Loucy (cell line): ENCODE measurements at regions not wholly inside any gene's neighbourhood (a gene's known extent, or its start where the extent isn't known, plus 50 kb on each side); places are given as distances from the start of the nearest gene placed in this dataset.

Experiments
- H2AFZ ChIP-seq: fragments of 200-600 bp; sonication (generic); 2 replicates; pipeline ENCODE4 v1.6.0; 2016; ENCODE audit warnings: antibody characterized with exemption, mild to moderate bottlenecking, low read length, moderate library complexity
- H3F3A ChIP-seq: fragments of 200-600 bp; 2 replicates; pipeline ENCODE4 v1.6.0; 2016; ENCODE audit warnings: antibody characterized with exemption, low read depth, mild to moderate bottlenecking
- H3K27me3 ChIP-seq: fragments of 200-600 bp; sonication (generic); 2 replicates; pipeline ENCODE4 v1.6.1; 2014; ENCODE audit warnings: low read length, mild to moderate bottlenecking; ENCODE audit not compliant: insufficient read depth, poor library complexity, severe bottlenecking
- H3K36me3 ChIP-seq: fragments of 200-600 bp; sonication (generic); 2 replicates; pipeline ENCODE4 v1.6.1; 2016; ENCODE audit warnings: low read length; ENCODE audit not compliant: insufficient read depth
- H3K4me1 ChIP-seq: fragments of 200-600 bp; sonication (generic); 2 replicates; pipeline ENCODE4 v1.5.1; 2014; ENCODE audit warnings: low read length, mild to moderate bottlenecking; ENCODE audit not compliant: insufficient read depth, poor library complexity, severe bottlenecking
- H3K4me2 ChIP-seq: fragments of 200-600 bp; sonication (generic); 2 replicates; pipeline ENCODE4 v1.6.0; 2014; ENCODE audit warnings: antibody characterized with exemption, low read length, low read depth, mild to moderate bottlenecking; ENCODE audit not compliant: poor library complexity, severe bottlenecking
- H3K4me3 ChIP-seq: fragments of 200-600 bp; sonication (generic); 2 replicates; pipeline ENCODE4 v1.5.1; 2014; ENCODE audit warnings: low read length, mild to moderate bottlenecking, mixed read lengths; ENCODE audit not compliant: poor library complexity, severe bottlenecking
- H3K79me2 ChIP-seq: fragments of 200-600 bp; sonication (generic); 2 replicates; pipeline ENCODE4 v1.6.1; 2014; ENCODE audit warnings: low read length; ENCODE audit not compliant: insufficient read depth
- H3K9ac ChIP-seq: fragments of 200-600 bp; sonication (generic); 2 replicates; pipeline ENCODE4 v1.6.0; 2014; ENCODE audit warnings: mild to moderate bottlenecking, low read depth, low read length, moderate library complexity; ENCODE audit not compliant: poor library complexity, severe bottlenecking
- H3K9me2 ChIP-seq: fragments of 200-600 bp; sonication (generic); replicated peaks from 2 replicates; pipeline ENCODE4 v1.6.1; 2016; ENCODE audit warnings: low read depth, low read length, mixed read lengths
- H3K9me3 ChIP-seq: fragments of 200-600 bp; sonication (generic); 2 replicates; pipeline ENCODE4 v1.6.1; 2014; ENCODE audit warnings: mild to moderate bottlenecking, antibody characterized with exemption, low read length, low read depth; ENCODE audit not compliant: insufficient read depth
- H4K20me1 ChIP-seq: fragments of 200-600 bp; sonication (generic); 2 replicates; pipeline ENCODE4 v1.6.0; 2014; ENCODE audit warnings: antibody characterized with exemption, low read length, mild to moderate bottlenecking; ENCODE audit not compliant: insufficient read depth, poor library complexity, severe bottlenecking
- EZH2phosphoT487 ChIP-seq: fragments of 200-600 bp; IDR thresholded peaks from 2 replicates; pipeline ENCODE4 v1.6.1; 2018; ENCODE audit warnings: antibody characterized with exemption, mild to moderate bottlenecking, moderate library complexity, borderline replicate concordance
- TF ChIP-seq, protein P1 (sequence below): fragments of 200-600 bp; sonication (generic); conservative IDR thresholded peaks from 2 replicates; pipeline ENCODE4 v1.5.1; 2014; ENCODE audit warnings: mild to moderate bottlenecking, antibody characterized with exemption, low read length

DNA sequence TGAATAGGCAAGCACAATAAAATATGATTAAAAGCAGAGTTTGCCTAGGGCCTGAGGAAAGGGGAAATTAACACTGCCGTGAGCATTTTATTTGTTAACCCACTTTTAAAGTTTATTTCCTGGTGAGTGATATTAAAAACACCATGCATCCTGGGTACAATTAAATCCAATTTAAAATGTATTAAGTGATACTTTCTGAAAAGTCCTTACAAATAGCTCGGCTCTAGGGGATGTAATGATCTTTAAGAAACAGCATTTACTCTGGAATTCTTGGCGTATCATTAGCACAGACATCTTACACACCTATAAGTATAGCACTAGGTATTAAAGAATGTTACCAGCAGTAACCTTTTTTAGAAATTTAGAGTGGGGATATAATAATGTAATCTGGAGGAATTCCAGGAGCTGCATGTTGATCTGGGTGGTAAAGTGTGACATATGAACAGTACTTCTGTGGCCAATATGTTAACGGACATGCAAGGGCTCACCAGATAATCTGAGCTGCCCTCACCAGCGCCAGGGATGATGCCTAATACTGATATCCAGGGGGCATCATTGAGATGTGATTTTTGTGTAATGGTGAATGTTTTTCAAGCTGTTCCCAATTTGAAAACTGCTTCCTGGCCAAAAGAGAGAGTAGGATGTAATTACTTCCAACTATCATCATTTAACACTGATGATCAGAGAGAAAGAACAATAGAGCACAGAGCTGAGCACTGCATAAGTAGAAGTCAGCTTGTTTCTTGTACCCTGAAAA lies 235.9 kb downstream of the DSEL start:
- Histone ChIP-seq H3K79me2 (no peaks in the 10 kb centered on the region), H3K9ac (no peak overlapping the region), H3K9me2 (no peaks in the 10 kb centered on the region), H3K4me3 (no peak overlapping the region), H2AFZ (no peak overlapping the region), H4K20me1 (no peaks in the 10 kb centered on the region), H3K36me3 (no peaks in the 10 kb centered on the region), H3K9me3 (no peaks in the 10 kb centered on the region), H3K4me2 (no peak overlapping the region), H3F3A (no peaks in the 10 kb centered on the region), H3K27me3 (no peaks in the 10 kb centered on the region), H3K4me1 (no peaks in the 10 kb centered on the region)
- no peak for TF ChIP-seq EZH2phosphoT487
- TF ChIP-seq, protein P1, sequence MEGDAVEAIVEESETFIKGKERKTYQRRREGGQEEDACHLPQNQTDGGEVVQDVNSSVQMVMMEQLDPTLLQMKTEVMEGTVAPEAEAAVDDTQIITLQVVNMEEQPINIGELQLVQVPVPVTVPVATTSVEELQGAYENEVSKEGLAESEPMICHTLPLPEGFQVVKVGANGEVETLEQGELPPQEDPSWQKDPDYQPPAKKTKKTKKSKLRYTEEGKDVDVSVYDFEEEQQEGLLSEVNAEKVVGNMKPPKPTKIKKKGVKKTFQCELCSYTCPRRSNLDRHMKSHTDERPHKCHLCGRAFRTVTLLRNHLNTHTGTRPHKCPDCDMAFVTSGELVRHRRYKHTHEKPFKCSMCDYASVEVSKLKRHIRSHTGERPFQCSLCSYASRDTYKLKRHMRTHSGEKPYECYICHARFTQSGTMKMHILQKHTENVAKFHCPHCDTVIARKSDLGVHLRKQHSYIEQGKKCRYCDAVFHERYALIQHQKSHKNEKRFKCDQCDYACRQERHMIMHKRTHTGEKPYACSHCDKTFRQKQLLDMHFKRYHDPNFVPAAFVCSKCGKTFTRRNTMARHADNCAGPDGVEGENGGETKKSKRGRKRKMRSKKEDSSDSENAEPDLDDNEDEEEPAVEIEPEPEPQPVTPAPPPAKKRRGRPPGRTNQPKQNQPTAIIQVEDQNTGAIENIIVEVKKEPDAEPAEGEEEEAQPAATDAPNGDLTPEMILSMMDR, result no peak

DNA sequence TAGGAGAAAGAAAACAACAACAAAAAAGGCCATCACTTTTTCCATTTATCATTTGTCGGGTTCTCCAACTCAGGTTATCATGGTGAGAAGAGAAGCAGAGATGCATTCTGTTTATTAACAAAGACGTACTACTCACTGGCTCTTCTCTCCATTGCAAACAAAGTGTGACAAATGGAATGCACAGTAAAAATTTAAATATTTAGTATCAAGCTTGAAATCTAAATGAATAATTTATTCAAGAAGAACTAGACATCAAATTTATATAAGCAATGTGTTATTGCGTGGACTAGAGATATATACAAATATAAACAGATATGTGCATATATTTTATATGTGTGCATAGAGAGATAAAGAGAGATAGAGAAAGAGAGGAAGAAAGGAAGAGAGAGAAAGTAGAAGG lies 236.5 kb downstream of the DSEL start:
- Histone ChIP-seq H3K4me1 (no peaks in the 10 kb centered on the region), H3K36me3 (no peaks in the 10 kb centered on the region), H3K9ac (no peak overlapping the region), H4K20me1 (no peaks in the 10 kb centered on the region), H3K79me2 (no peaks in the 10 kb centered on the region), H2AFZ (no peak overlapping the region), H3K9me3 (no peaks in the 10 kb centered on the region), H3F3A (no peaks in the 10 kb centered on the region), H3K4me3 (no peak overlapping the region), H3K27me3 (no peaks in the 10 kb centered on the region), H3K4me2 (no peak overlapping the region), H3K9me2 (no peaks in the 10 kb centered on the region)
- TF ChIP-seq EZH2phosphoT487, result no peak
- TF ChIP-seq, protein P1, result no peak

DNA sequence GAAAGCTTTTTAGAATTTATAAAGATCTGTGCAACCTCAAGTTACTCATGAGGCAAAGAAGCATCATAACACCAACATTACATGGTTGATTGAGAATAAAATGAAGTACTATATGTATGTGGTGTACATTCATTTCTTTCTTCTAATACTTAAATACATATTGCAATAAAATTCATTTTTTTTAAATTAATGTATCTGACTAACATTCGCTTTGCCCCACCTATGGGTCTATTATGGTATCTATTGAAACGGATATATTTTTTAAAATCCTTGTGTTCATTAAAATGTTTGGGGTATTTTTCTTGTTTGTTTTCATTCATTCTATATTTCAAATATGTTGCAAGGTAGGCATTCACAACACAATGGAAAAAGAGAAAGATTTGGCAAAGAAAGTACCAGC lies 237.5 kb downstream of the DSEL start:
- no peak overlapping the region for H3K9ac ChIP-seq
- H3K4me1 ChIP-seq, result no peaks in the 10 kb centered on the region
- no peaks in the 10 kb centered on the region for H3K36me3 ChIP-seq
- no peaks in the 10 kb centered on the region for H3K9me2 ChIP-seq
- H3F3A ChIP-seq, result no peaks in the 10 kb centered on the region
- H3K4me2 ChIP-seq, result no peak overlapping the region
- TF ChIP-seq, protein P1, result peak; percentile 39
- no peak for TF ChIP-seq EZH2phosphoT487
- no peaks in the 10 kb centered on the region for H3K79me2 ChIP-seq
- no peaks in the 10 kb centered on the region for H4K20me1 ChIP-seq
- H3K4me3 ChIP-seq, result no peak overlapping the region
- H2AFZ ChIP-seq, result no peak overlapping the region
- no peaks in the 10 kb centered on the region for H3K9me3 ChIP-seq
- no peaks in the 10 kb centered on the region for H3K27me3 ChIP-seq
